HL-60 (cell line): ENCODE measurements at regions not wholly inside any gene's neighbourhood (a gene's known extent, or its start where the extent isn't known, plus 50 kb on each side); places are given as distances from the start of the nearest gene placed in this dataset.

ENCODE experiments used
- CTCF ChIP-seq: IDR thresholded peaks from one replicate; pipeline ENCODE4 v1.5.1; 2011; ENCODE audit warnings: low read length, control low read depth, inconsistent platforms; ENCODE audit not compliant: insufficient read depth
- GABPA ChIP-seq: IDR thresholded peaks from 2 replicates; pipeline ENCODE4 v1.6.1; 2012; ENCODE audit warnings: low read depth
- POLR2AphosphoS5 ChIP-seq: IDR thresholded peaks from 2 replicates; pipeline ENCODE4 v1.6.1; 2012; ENCODE audit warnings: low read depth
- REST ChIP-seq: IDR thresholded peaks from 2 replicates; pipeline ENCODE4 v1.6.1; 2012; ENCODE audit warnings: low read depth; ENCODE audit not compliant: insufficient replicate concordance
- SPI1 ChIP-seq: IDR thresholded peaks from 2 replicates; pipeline ENCODE4 v1.6.1; 2012; ENCODE audit warnings: low read depth, mild to moderate bottlenecking, borderline replicate concordance

GRCh38 chr16:17557480-17557879, 86.7 kb upstream of the XYLT1 start:
- TF ChIP-seq CTCF (no peak), POLR2AphosphoS5 (no peak), GABPA (no peak), REST (no peak), SPI1 (no peak)
